ENCODE measurements at regions not wholly inside any gene's neighbourhood (a gene's known extent, or its start where the extent isn't known, plus 50 kb on each side); places are given as distances from the start of the nearest gene placed in this dataset.

- H3K9me2 ChIP-seq (ENCODE audit: insufficient read depth): no peaks in the 10 kb centered on the region
- no peaks in the 10 kb centered on the region for H3K36me3 Mint-ChIP-seq (ENCODE audit: low read depth)
- H3K4me1 Mint-ChIP-seq: peaks cover 2% of the 10 kb centered on the region; the same call in 1 of the 3 replicates
- H3K27ac ChIP-seq (ENCODE audit: low read depth): no peak overlapping the region
- H3K27me3 Mint-ChIP-seq (ENCODE audit: insufficient read depth, low read depth, poor library complexity): no peaks in the 10 kb centered on the region
- H2AFZ ChIP-seq: no peak overlapping the region
- ATAC-seq (no peak), DNase-seq (ENCODE audit: low spot score) (no peak)
- H3K9me3 Mint-ChIP-seq: no peaks in the 10 kb centered on the region
- H3K79me2 ChIP-seq (replicated peaks; ENCODE audit: insufficient read depth): no peaks in the 10 kb centered on the region
- TF ChIP-seq ETS1 (IDR thresholded peaks at IDR 0.05): no peak
- TF ChIP-seq REST (IDR thresholded peaks at IDR 0.05; ENCODE audit: unreplicated experiment): no peak
- TF ChIP-seq EZH2phosphoT487 (IDR thresholded peaks at IDR 0.05; ENCODE audit: unreplicated experiment): no peak
- TF ChIP-seq ZNF462 (CRISPR knock-in tag; IDR thresholded peaks at IDR 0.05): no peak
- no peak for TF ChIP-seq ZNF331 (CRISPR knock-in tag; IDR thresholded peaks at IDR 0.05; ENCODE audit: low read depth)
- no peak for TF ChIP-seq CREB1 (CRISPR knock-in tag; IDR thresholded peaks at IDR 0.05; ENCODE audit: low read depth)
- TF ChIP-seq ZNF114 (CRISPR knock-in tag; IDR thresholded peaks at IDR 0.05): no peak
- no peak for TF ChIP-seq JUNB (IDR thresholded peaks at IDR 0.05; ENCODE audit: unreplicated experiment)
- no peak for TF ChIP-seq NANOG (IDR thresholded peaks at IDR 0.05; ENCODE audit: borderline replicate concordance)
- no peak overlapping the region for H3K27ac Mint-ChIP-seq
- H3K4me3 Mint-ChIP-seq: no peak overlapping the region
- H3K36me3 ChIP-seq (ENCODE audit: insufficient read depth): no peaks in the 10 kb centered on the region
- no peaks in the 10 kb centered on the region for H3K27me3 ChIP-seq (ENCODE audit: insufficient read depth)
- no peak overlapping the region for H3K4me2 ChIP-seq
- no peak overlapping the region for H3K4me3 ChIP-seq
- no peaks in the 10 kb centered on the region for H4K20me1 ChIP-seq (replicated peaks; ENCODE audit: insufficient read depth)
- no peaks in the 10 kb centered on the region for H3F3A ChIP-seq (replicated peaks; ENCODE audit: low read depth)
- no peaks in the 10 kb centered on the region for H3K4me1 ChIP-seq (ENCODE audit: insufficient read depth)
These were observed 276.0 kb downstream of the MFSD1 start for GRCh38 chr3:159077860-159078259.
